Hepatocyte (in vitro differentiated cells): ENCODE measurements at regions not wholly inside any gene's neighbourhood (a gene's known extent, or its start where the extent isn't known, plus 50 kb on each side); places are given as distances from the start of the nearest gene placed in this dataset.

Experiments used
- DNase-seq: peaks from one replicate; pipeline ENCODE4 v3.0.0-alpha.2; 2016; ENCODE audit warnings: low spot score
- H2AFZ ChIP-seq: fragments of 200-600 bp; sonication (generic); 2 replicates; pipeline ENCODE4 v1.6.0; 2016; ENCODE audit warnings: antibody characterized with exemption, mild to moderate bottlenecking
- H3K27ac ChIP-seq: fragments of 200-600 bp; sonication (generic); 2 replicates; pipeline ENCODE4 v1.5.1; 2016; ENCODE audit warnings: mild to moderate bottlenecking
- H3K27me3 ChIP-seq: fragments of 200-600 bp; sonication (generic); 2 replicates; pipeline ENCODE4 v1.6.1; 2016
- H3K36me3 ChIP-seq: fragments of 200-600 bp; sonication (generic); replicated peaks from 2 replicates; pipeline ENCODE4 v1.5.1; 2016; ENCODE audit warnings: low read depth; ENCODE audit not compliant: insufficient read depth
- H3K4me1 ChIP-seq: fragments of 200-600 bp; sonication (generic); 2 replicates; pipeline ENCODE4 v1.5.1; 2016; ENCODE audit warnings: mild to moderate bottlenecking, moderate library complexity; ENCODE audit not compliant: insufficient read depth
- H3K4me2 ChIP-seq: fragments of 200-600 bp; sonication (generic); 2 replicates; pipeline ENCODE4 v1.6.0; 2016
- H3K4me3 ChIP-seq: fragments of 200-600 bp; sonication (generic); 2 replicates; pipeline ENCODE4 v1.5.1; 2016; ENCODE audit warnings: mild to moderate bottlenecking
- H3K79me2 ChIP-seq: fragments of 200-600 bp; sonication (generic); 2 replicates; pipeline ENCODE4 v1.6.0; 2017; ENCODE audit warnings: mild to moderate bottlenecking
- H3K9me2 ChIP-seq: fragments of 200-600 bp; sonication (generic); replicated peaks from 2 replicates; pipeline ENCODE4 v1.6.0; 2017; ENCODE audit warnings: mild to moderate bottlenecking; ENCODE audit not compliant: insufficient read depth
- H3K9me3 ChIP-seq: fragments of 200-600 bp; sonication (generic); 2 replicates; pipeline ENCODE4 v1.5.1; 2016; ENCODE audit warnings: low read depth, mild to moderate bottlenecking
- H4K20me1 ChIP-seq: fragments of 200-600 bp; sonication (generic); 2 replicates; pipeline ENCODE4 v1.6.0; 2016; ENCODE audit warnings: mild to moderate bottlenecking; ENCODE audit not compliant: insufficient read depth, poor library complexity, severe bottlenecking
- EZH2 ChIP-seq: fragments of 200-600 bp; sonication (generic); IDR thresholded peaks from 2 replicates; pipeline ENCODE4 v1.6.1; 2016; ENCODE audit warnings: antibody characterized with exemption, mild to moderate bottlenecking, borderline replicate concordance
- EZH2phosphoT487 ChIP-seq: fragments of 200-600 bp; sonication (generic); IDR thresholded peaks from one replicate; pipeline ENCODE4 v1.6.1; 2018; ENCODE audit warnings: antibody characterized with exemption, mild to moderate bottlenecking, low read depth, moderate library complexity; ENCODE audit not compliant: unreplicated experiment, severe bottlenecking
- WGBS: methylation state at CpG from one replicate; pipeline ENCODE4 v1.1.6; 2016; ENCODE audit warnings: low lambda C conversion rate; ENCODE audit errors: missing lambda C conversion rate; 5-methylcytosine and 5-hydroxymethylcytosine counted together
- TF ChIP-seq, protein P1 (sequence below): fragments of 200-600 bp; sonication (generic); IDR thresholded peaks from 2 replicates; pipeline ENCODE4 v1.5.1; 2016; ENCODE audit warnings: antibody characterized with exemption, mild to moderate bottlenecking; ENCODE audit not compliant: poor library complexity

DNA sequence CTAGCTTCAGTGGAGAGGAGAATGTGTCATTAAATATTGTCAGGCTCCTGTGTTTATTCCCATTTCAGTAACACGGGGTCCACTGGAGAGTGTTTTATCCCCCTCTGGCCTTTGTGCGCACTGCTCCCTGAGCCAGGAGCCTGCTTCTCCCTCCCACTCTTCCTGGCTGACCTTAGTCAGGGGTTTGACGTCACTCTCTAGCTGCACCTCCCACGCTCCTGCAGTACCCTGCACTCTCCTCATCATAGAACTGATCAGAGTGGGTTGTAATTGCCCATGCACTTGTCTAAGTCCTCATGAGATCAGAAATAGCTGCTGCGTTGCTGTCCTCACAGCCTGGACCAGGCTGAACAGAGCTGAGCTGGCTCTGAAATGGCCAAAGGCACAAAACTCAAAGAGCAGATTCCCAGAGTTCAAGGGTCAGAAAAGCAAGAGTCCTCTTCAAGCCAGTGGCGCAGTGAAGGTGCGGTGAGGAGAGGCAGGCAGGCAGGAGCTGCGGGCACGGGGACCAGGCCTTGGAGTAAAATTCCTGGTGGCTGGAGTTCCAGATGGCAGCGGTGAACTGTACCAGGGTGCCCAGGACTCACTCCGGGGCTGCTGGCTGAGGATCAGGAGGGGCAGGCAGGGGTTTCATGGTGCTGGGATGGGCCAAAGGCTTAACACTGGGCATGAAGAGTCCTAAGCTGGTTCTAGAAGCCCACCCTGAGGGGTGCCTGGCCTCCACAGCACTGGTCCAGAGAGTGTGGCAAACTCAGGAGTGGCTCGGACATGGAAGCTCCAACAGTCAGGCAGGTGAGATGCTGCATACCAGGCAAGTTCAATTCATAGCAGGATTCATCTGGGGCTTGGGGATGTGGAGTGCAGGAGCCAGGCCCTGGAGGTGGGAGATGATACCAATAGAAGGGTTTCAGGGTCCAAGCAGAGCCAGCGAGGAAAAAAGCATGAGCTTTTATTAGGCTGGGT lies 170.9 kb downstream of the SCP2D1 start:
- no peaks in the 10 kb centered on the region for H3K36me3 ChIP-seq
- H2AFZ ChIP-seq: no peak overlapping the region
- DNase-seq: peak; percentile 29
- no peak for TF ChIP-seq EZH2phosphoT487
- TF ChIP-seq, protein P1, sequence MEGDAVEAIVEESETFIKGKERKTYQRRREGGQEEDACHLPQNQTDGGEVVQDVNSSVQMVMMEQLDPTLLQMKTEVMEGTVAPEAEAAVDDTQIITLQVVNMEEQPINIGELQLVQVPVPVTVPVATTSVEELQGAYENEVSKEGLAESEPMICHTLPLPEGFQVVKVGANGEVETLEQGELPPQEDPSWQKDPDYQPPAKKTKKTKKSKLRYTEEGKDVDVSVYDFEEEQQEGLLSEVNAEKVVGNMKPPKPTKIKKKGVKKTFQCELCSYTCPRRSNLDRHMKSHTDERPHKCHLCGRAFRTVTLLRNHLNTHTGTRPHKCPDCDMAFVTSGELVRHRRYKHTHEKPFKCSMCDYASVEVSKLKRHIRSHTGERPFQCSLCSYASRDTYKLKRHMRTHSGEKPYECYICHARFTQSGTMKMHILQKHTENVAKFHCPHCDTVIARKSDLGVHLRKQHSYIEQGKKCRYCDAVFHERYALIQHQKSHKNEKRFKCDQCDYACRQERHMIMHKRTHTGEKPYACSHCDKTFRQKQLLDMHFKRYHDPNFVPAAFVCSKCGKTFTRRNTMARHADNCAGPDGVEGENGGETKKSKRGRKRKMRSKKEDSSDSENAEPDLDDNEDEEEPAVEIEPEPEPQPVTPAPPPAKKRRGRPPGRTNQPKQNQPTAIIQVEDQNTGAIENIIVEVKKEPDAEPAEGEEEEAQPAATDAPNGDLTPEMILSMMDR: no peak
- no peak for TF ChIP-seq EZH2
- H3K4me1 ChIP-seq: no peaks in the 10 kb centered on the region
- no peak overlapping the region for H3K4me3 ChIP-seq
- no peak overlapping the region for H3K27ac ChIP-seq
- no peak overlapping the region for H3K4me2 ChIP-seq
- no peaks in the 10 kb centered on the region for H3K79me2 ChIP-seq
- 73% methylated on average over 13 of the region's 13 CpGs for WGBS
- H4K20me1 ChIP-seq: no peaks in the 10 kb centered on the region
- no peaks in the 10 kb centered on the region for H3K9me3 ChIP-seq
- H3K27me3 ChIP-seq: no peaks in the 10 kb centered on the region
- H3K9me2 ChIP-seq: no peaks in the 10 kb centered on the region

GRCh38 chr20:18985551-18985950 lies 172.0 kb downstream of the SCP2D1 start:
- Histone ChIP-seq H3K79me2 (no peaks in the 10 kb centered on the region), H3K4me3 (no peak overlapping the region), H3K4me1 (no peaks in the 10 kb centered on the region), H3K9me3 (no peaks in the 10 kb centered on the region), H2AFZ (no peak overlapping the region), H4K20me1 (no peaks in the 10 kb centered on the region), H3K36me3 (no peaks in the 10 kb centered on the region), H3K27ac (no peak overlapping the region), H3K4me2 (no peak overlapping the region), H3K9me2 (no peaks in the 10 kb centered on the region), H3K27me3 (no peaks in the 10 kb centered on the region)
- no peak for DNase-seq
- 89% methylated on average over 5 of the region's 5 CpGs for WGBS
- TF ChIP-seq, protein P1: no peak
- TF ChIP-seq EZH2phosphoT487 (no peak), EZH2 (no peak)

DNA sequence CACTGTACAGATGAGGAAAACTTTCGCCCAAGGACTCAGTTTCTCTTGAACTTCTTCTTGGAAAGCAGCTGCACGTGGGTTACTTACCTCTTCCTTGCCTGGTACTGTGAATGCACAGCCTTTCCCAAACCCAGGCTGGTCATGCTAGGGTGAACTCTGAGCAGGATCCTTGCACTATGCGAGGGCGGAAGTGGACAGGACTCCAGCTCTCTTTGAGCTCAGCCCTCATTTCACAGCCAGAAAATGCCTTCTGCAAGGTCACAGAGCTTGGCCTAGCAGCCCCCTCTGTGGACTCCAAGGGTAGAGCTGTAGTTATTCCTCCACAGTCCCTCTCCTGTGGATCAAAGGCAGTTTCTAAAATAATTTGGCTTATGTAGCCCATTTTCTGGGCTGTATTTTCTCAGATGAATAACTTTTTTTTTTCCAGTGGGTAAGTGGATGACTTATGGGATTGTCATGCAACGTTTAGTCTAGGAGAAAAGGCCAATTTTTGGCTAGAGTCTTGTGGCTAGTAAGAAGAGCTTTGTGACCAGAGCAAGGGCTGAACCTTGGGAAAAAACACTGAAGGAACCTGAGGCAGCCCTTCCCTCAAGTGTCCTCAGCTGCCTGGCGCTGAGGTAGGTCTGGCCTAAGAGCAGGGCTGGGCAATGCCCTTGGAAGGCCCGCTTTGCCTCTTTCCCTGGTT lies 172.7 kb downstream of the SCP2D1 start:
- Histone ChIP-seq H3K9me3 (no peaks in the 10 kb centered on the region), H2AFZ (no peak overlapping the region), H3K27me3 (no peaks in the 10 kb centered on the region), H3K4me2 (no peak overlapping the region), H3K4me1 (no peaks in the 10 kb centered on the region), H3K9me2 (no peaks in the 10 kb centered on the region), H3K27ac (no peak overlapping the region), H4K20me1 (no peaks in the 10 kb centered on the region), H3K36me3 (no peaks in the 10 kb centered on the region), H3K4me3 (no peak overlapping the region), H3K79me2 (no peaks in the 10 kb centered on the region)
- TF ChIP-seq EZH2 (no peak), EZH2phosphoT487 (no peak)
- TF ChIP-seq, protein P1: no peak
- WGBS: 89% methylated on average over 7 of the region's 7 CpGs
- no peak for DNase-seq
